NCI-H146 treated with DMSO at 0.1 percent for 48 hours (cell line): ENCODE measurements at regions not wholly inside any gene's neighbourhood (a gene's known extent, or its start where the extent isn't known, plus 50 kb on each side); places are given as distances from the start of the nearest gene placed in this dataset.

Experiments
- DNase-seq: peaks from one replicate; lab custom pipeline; 2025; ENCODE audit not compliant: unreplicated experiment; lab: John Stamatoyannopoulos, UW

DNA sequence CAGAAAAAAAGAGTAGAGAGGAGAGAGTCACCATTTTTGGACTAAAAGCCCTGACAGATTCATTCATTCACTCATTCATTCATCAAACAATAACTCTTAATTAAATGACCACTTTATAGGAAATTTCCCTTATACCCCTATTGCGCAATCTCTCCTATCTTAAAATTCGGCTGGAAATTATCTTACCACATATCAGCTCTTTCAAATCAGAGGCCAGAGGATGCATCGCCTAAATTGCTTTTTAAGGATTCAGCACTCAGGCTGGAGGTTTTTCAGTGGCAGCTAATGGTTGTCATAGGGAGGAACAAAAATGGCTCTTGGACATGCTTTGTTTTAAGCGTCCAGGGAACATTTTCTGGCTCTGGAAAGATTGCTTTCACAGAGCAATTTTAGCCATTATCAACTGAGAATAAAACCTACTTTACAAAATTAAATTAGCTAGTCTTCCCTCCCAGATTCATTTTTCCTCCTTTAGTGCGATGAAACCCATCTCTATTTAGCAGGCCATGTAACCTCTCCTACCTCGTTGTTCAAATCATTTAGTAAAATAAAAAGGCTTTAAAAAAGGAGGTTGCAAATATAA lies 115.2 kb downstream of the OLFM4 start:
- no peak for DNase-seq

DNA sequence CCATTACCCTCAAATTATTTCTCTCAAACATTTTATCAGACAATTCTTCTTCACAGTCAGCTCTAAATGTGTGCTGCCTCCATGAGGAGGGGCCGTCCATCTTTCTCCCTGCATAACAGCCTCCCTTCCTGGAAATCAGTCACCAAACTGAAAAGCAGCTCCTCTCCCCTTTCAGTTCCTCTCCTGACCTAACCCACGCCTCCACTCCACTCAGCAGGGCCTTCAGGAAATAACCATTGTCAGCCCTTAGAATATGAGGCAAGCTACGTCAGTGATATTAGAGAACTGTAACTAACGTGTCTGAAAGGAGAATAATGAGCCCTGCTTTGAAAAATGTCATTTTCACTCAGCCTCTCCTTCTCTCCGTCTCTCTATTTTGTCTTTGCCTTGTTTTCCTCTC lies 116.2 kb downstream of the OLFM4 start:
- no peak for DNase-seq

DNA sequence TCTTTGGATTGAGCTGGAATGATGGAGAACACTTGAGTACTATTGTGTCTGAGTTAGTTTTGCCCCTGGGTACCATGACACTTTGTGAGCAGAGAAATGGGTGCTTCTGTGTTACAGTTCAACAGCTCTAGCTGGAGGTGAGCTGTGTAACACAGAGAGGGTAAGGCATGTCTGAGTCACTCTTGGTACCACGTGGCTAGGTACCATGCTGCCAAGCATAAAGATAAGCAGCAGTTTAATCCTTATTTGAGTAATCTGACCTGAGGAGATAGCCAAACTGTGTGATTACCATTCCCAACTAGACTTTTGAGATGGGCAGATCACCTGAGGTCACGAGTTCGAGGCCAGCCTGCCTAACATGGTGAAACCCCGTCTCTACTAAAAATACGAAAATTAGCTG lies 122.0 kb downstream of the OLFM4 start:
- no peak for DNase-seq

DNA sequence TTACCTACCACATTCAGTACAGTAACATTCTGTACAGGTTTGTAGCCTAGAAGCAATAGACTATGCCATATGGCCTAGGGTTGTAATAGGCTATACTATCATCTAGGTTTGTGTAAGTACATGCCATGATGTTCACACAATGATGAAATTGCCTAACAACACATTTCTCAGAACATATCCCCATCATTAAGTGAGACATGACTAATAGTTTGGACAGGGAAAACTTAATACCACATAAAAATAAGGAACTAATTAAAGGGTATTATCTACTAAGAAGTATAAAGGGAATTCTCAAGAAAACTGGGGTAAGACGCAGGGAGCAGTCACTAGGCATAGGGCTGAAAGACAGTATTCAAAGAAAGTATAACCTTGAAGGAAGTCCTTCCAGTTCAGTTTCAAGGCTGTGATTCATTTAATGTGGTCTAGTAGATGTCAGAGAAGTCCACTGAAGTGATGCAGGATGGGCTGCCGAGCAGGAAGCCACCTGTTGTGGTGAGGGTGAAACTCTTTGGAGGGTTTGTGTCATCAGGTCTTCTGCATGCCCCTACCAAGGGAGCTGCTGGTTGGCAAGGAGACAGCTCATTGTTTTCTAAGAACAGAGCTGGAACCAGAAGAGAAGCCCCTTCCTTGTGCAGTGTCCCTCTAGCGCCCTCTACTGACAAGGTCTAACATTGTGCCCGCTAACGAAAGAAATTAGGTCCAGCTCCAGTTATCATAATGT lies 122.9 kb downstream of the OLFM4 start:
- DNase-seq = peak; percentile 81

DNA sequence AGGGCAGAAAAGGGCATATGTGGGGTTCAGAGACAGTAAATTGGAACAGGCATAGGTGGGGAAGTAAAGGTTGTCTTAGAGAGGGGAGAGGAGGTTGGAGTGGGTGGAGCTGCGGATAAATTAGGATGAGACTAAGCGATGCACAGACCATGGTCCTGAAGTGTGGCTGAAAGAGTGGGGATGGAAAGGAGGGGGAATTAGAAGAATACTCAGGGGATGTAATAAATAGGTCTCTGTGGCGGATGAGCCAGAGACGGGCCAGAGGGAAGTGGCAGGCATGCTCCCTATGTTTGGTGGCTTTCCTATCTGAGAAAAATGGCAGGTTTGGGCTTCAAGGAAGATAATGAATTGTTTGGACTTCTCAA lies 123.4 kb downstream of the OLFM4 start:
- DNase-seq = no peak

DNA sequence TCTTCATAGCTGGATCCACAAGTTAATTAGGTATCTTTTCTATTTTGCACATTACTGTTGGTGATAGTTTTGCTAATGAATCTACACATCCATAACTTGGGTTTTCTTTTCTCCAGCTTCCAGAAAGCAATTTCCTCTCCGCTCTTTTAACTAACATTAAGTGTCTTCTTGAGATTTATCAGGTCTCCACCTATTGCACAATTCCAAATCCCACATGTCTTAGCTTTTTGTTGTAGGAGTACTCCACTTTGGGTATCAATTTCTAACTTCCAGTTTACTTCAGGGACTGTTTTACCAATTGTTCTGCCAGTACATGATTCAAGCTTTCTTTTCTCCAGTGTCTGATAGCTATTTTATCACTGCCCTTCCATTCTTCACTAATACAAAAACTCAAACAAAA lies 129.6 kb downstream of the OLFM4 start:
- DNase-seq = no peak

DNA sequence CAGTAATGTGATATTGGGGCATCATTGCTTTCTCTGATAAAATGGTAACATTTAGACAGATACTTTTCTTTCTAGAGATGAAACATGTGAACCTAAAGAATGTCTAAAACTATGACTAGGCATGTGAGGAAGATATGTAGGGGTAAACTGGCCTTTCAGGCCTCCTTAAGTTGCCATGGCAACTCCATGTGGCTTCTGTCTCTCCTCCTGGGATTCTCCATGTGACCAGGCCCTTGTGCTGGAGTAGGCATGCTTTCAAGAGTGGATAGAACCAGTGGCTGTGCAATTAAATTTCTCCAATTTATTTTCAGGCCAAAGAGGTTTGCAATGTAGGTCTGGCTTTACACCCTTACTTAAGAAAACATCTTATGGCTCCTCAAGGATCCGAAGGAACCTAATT lies 130.8 kb downstream of the OLFM4 start:
- DNase-seq = no peak

DNA sequence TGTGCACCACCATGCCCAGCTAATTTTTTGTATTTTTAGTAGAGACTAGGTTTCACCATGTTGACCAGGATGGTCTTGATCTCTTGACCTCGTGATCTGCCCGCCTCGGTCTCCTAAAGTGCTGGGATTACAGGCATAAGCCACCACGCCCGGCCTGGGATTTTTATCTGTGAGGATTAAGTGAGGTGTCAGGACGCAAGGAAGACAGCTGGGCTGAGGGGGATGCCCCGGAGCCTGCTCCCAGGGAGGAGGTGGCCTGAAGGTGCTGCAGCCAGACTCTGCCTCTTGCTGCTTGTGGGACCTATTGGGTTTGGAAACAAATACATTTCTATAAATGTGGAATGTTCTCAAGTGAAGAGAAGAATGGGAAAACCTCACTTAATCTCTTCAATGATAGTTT lies 131.6 kb downstream of the OLFM4 start:
- DNase-seq = no peak

DNA sequence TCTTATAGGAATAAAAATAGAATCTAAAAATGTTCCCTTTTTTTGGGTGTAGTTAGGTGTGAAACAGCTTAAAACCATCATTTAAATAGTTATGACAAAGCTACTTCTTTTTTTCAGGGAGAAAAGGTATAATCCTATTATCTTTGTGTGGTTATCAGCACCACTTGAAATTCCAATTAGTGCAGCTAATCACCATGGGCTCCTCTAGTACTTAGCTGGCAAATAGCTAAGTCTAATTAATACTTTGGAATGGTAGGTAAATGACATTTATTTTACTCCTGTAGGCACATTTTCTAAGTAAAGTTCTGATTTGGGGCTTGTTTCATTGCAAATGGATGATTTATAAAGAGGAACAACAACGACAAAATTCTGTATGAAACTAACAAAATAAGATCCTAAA lies 132.6 kb downstream of the OLFM4 start:
- DNase-seq = no peak

DNA sequence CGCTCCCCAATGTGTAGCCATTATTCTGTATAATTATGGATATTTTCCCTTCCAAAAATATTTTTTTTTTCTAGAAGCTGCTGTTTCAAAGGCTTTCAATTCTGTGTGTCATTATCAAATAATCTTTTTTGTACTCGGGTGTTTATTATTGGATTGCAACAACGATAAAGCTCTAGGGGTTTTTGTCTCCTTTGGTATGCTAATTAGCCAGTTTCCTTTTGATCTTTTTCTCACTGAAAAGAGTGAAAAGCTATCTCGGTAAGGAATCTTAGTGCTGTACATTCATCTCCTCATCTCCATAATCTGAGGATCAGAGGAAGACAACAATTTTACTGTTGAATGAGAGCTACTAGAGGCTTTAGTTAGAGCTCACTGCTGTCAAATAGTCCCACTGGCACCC lies 136.6 kb downstream of the OLFM4 start:
- no peak for DNase-seq

DNA sequence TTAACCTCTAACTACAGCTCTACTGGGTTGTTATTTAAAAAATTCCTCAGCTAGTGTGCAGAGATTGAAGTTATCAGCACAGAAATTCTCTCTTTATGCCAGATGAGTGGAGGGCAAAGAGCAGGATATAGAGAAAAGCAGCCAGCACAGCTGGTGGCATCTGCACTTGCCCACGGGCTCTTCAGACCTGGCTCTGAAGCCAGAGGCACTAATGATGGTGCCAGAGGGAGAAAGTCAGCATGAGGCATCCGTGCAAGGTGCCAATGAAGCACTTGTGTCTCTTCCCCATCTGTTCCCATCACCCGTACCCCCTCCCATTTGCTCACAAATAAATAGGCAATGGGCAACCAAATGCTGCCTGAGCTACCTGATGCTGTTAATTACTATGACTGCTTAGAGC lies 138.9 kb downstream of the OLFM4 start:
- peak; percentile 47 for DNase-seq

DNA sequence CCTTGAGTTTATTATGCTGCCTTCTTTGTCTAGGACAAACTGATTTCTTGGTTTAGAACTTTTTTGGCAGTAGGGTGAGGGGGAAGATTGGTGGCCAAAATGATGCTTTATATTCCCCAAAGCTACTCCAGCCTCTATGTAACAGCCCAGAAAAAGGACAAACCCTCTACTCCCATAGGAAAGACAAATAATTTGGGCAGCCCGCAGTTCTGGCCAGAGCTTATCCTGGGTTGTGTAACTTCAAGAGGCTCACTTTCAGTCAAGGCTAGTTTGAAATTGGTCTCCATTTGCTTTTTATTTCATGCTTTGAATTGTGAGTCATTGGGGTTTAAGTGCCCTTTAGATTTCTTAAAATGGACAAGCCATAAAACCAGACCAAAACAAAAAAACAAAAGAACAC lies 142.3 kb downstream of the OLFM4 start:
- DNase-seq = no peak

DNA sequence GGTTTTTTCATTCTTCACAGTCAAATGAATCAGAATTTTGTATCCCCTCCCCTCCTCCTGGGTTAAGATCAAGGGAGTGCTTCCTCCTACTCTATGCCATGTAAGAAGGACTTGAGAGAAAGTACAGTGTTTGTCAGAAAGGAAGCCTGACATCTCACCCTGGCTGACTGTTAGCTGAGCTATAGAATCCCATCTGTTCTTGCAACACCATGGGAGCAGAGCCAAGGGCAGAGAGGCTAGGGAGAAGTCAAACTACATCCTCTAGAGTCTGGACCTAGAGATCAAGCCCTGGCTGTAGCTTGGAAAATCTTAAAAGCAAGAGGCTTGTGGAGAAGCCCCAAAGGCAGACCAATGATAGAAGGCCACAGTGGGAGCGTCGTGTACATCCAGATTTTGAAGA lies 145.9 kb downstream of the OLFM4 start:
- no peak for DNase-seq

DNA sequence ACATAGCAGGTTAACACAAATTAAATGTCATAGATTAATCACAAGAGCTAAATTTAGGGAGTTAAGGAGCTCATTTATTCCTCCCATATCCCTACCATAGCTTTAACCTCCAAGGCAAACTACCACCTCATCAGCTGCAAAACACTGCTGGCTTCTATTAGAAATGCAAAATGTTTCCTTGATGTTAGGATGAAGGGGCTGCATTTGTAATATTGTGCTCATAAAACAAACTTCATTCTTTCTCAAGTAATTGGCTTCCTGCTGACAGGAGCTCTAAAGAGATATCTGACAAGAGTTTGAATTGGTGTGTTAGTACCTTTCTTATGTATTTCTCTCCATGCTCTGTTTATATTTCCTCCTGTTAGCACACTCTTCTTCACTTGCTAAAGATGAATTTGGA lies 152.1 kb downstream of the OLFM4 start:
- DNase-seq = no peak

DNA sequence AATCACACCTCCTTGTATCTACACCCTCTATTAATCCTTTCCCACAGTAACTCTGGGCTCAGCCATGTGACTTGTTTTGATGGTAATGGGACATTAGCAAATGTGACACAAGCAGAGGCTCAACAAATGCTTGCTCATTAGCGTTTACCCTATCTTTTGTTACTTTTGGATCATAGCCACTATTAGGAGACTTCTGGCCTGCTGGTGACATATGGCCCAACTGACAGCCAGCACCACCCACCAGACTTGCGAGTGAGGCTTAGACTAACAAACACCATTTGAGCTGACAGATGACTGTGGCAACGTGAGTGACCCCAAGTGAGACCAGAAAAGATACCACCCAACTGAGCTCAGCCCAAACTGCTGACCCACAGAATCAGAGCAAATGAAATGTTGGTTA lies 154.1 kb downstream of the OLFM4 start:
- no peak for DNase-seq

DNA sequence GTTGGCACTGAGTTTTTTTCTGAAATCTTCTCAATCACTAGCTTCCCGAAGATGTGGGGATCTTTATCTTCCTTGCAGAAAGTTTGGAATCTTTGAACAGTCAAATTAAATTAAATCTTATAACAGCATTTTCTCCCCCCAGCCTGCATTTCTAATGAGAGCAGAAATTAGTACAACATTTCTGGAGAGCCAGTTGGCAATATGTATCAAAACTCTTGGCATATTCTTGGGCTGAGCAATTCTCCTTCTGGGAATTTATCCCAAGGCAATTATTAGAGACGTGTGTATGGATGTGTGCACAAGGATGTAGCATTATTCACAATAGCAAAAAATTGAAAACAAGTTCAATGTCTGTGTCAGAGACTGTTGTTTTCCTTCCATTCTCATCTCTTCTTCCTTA lies 159.5 kb downstream of the OLFM4 start:
- no peak for DNase-seq

DNA sequence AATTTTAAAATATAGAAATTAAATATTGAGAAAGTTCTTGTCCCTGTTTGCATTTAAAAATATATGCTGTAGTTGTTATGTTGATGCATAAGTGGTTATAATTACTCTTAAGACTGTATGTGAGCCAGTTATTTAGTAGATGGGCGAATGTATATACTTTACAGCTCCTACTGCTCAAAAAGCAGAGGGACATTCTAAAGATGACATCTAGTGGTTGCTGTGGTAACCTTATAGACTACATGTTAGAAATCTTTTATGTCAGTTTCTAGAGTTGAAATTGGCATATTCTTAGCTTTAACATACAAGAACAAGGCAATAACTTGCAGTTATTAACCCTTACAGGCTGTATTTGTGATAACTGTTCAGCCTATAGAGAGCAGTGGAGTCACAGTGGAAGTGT lies 160.5 kb downstream of the OLFM4 start:
- DNase-seq = no peak

DNA sequence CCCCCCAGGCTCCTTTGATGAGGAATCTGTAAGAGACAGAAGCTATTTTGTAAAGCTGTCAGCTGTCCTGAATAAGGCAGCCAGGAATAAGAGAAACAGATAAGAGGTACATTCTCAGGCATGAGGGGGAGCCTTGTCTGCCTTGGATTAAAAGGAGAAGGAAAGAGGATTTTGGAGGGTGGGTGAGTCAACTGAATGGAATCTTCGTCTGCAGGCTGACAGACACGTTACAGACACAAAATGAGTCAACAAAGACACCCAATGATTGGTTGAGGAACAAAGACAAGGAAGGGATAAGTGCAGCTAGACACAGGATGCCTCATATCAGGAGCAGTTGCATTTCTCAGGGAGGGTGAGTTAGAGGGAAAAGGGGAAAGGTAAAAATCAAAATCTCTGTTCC lies 162.5 kb downstream of the OLFM4 start:
- DNase-seq = no peak

DNA sequence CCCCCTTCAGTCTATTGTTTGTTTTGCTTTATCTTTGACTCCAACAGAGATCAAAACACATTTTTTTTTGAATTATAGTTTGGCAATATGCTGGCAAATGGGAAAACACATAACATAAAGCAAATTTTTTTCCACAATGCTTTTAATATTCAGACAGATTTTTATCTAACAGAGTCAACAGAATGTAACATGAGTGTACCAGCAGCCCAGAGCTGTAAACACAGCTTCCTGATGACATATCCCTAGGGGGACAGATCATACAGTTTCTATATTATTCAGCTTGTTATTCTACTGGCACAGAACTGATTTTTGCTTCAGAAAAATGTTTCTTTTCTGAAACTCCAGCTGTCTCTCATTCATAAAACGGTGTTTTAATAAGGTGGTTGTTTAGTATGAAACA lies 168.8 kb downstream of the OLFM4 start:
- DNase-seq = peak; percentile 37

DNA sequence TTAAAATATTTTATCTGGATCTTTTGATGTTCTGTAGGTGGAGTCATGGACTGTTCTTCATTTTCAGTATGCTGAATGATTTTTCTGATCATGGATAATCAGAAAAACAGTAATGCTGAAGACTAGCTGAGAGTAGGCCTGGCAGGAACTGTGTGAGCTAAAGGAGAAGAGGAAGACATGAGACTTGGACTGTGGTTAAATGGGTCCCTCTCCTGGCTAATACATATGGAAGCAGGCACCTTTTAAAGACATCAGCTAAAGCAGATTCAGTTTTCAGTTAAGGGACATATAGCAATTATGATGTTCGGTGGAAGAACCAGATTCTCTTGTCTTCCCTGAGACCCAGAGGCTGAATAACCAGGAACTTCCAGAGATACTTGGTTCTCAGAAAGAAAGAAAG lies 169.4 kb downstream of the OLFM4 start:
- DNase-seq = peak; percentile 64

DNA sequence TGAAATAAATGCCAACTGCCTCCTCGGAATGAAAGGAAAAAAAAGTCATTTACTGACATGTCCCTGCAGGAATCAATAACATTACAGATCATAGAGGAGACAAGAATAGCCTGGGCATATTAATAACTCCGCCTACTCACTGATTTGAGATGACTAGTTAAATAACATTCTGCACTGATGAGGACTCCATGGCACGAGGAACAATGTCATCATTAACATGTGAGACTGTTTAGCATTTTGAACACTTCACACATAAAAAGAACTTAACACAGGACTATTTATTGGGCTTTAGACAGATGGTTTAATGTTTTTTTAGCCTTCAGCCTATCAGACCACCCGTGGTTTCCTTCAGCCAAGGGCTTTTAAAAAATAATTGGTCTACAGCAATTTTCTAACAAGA lies 170.1 kb downstream of the OLFM4 start:
- DNase-seq = peak; percentile 91

DNA sequence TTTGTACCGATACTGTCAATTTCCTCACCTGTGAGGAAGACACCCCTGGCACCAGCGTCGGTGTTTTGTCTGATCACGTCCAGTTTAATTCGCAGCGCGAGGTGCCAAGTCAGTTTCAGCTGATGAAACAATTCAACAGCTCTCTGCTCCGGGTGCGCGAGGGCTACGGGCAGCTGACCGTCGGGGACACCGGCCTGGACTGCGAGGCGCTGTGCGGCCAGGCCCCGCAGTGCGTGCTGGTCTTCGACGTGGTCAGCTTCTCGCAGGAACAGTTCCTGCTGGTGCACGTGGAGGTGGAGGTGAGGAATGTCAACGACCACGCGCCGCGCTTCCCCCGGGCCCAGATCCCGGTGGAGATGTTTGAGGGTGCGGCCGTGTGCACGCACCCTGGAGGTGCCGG lies 171.5 kb downstream of the OLFM4 start:
- no peak for DNase-seq
